GM21825 (cell line): ENCODE measurements at regions not wholly inside any gene's neighbourhood (a gene's known extent, or its start where the extent isn't known, plus 50 kb on each side); places are given as distances from the start of the nearest gene placed in this dataset.

Experiments used
- ATAC-seq: cut with Tn5 transposase; IDR thresholded peaks from one replicate; pipeline ENCODE4 v1.9.1; 2021; ENCODE audit warnings: mild to moderate bottlenecking, moderate library complexity; ENCODE audit not compliant: unreplicated experiment

GRCh38 chr4:188811121-188811520 lies 671.9 kb downstream of the TRIML1 start:
- ATAC-seq = no peak

- ATAC-seq = no peak
Measured at GRCh38 chr4:188812644-188813043, 673.4 kb downstream of the TRIML1 start.

GRCh38 chr4:188818300-188818699 lies 679.1 kb downstream of the TRIML1 start:
- ATAC-seq = no peak

GRCh38 chr4:188819233-188819632 lies 680.0 kb downstream of the TRIML1 start:
- ATAC-seq = no peak

DNA sequence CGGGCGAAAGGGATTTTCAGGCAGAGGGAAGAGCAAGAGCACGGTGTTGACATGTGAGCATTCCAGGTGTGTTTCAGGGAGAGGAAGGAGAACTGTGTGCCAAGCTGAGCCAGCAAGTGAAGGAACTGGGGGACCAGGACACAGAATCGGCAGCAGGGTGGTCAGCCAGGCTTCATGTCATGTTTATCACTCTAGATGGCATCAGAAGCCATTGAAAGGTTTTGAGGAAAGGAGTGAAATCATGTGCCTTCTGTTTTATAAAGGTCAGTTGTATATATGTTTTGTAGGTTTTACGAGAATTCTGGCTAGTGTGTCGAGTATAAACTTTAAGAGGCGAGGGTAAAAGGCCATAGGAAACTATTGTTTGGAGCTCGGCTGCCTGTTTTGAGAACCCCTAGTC lies 682.3 kb downstream of the TRIML1 start:
- no peak for ATAC-seq

DNA sequence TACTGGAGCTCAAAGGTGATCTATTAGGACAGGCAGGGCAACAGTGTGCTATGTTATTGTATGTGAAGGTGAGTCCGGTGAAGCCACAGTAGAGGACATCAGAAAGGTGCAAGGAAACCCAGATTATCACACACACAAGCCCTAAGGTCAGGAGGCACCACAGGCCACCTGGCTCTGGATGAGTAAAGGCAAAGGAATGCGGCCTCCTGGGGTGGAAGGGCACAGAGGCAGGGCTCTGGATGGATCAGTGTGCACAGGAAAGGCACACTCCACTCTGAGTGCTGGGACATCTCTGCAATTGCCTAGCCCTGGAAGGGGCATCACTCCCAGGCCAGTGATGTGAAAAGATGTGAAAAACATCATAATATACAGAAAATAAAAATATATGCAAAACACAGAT lies 683.5 kb downstream of the TRIML1 start:
- ATAC-seq = no peak

GRCh38 chr4:188824553-188824952 lies 685.3 kb downstream of the TRIML1 start:
- no peak for ATAC-seq

- no peak for ATAC-seq
Measured at GRCh38 chr4:188826393-188826792, 687.2 kb downstream of the TRIML1 start.

- no peak for ATAC-seq
Measured at GRCh38 chr4:188839704-188840103, 700.5 kb downstream of the TRIML1 start.

GRCh38 chr4:188841523-188841922 lies 702.3 kb downstream of the TRIML1 start:
- no peak for ATAC-seq

DNA sequence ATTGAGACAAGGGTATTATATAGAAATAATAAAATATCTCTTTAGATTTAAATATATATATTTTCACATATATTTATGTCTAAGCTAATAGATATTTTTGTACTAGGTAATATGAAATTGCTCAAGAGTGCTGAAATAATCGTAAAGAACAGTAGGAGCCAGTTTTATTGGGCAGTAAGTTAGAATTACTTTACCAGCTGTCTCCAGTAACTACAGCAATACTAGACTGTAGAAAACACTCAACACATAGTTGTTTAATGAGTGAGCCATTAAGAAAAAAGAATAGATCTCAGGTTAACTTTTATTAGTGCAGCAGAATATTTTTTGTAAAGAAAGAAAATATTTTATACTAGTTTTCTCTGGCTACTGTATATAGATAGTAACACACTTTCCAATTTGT lies 715.2 kb downstream of the TRIML1 start:
- no peak for ATAC-seq

- ATAC-seq = no peak
Measured at GRCh38 chr4:188858696-188859095, 719.5 kb downstream of the TRIML1 start.

- ATAC-seq = no peak
Measured at GRCh38 chr4:188864741-188865140, 725.5 kb downstream of the TRIML1 start.

DNA sequence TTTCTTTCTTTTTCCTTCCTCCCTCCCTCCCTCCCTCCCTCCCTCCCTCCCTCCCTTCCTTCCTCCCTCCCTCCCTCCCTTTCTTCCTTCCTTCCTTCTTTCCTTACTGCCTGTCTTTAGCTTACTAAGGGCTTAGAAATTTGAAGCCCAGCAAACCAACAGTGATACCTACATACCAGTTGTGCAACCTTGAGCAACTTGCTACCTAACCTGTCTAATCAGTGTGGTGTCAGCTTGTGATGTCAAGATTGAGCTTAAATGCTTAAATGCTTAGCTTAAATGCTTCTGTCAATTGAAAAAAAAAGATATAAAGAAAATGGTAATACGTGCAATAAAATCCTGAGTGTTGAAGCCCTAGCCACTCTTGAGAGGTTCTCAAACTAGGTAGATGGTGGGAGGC lies 728.6 kb downstream of the TRIML1 start:
- no peak for ATAC-seq

- ATAC-seq = no peak
Measured at GRCh38 chr4:188869581-188869980, 730.3 kb downstream of the TRIML1 start.

- no peak for ATAC-seq
Measured at GRCh38 chr4:188872809-188873208, 733.6 kb downstream of the TRIML1 start.

DNA sequence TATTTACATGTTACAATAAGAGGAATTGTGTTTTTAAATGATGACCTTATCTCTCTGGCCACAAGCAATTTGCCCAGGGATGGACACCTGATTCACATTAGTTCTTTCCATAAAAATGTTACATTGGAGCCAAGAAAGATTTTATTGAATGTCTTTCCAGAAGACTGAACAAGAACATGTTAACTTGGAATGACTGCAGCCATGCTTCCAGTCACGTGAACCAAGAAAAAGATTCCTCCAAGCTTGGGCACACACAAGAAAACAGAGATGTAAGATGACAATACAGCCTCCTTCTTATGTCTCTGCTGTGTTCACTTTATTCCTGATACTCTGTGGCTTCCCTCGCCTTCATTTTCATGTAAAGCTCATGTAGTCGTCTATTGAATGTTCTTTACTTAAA lies 737.6 kb downstream of the TRIML1 start:
- no peak for ATAC-seq

DNA sequence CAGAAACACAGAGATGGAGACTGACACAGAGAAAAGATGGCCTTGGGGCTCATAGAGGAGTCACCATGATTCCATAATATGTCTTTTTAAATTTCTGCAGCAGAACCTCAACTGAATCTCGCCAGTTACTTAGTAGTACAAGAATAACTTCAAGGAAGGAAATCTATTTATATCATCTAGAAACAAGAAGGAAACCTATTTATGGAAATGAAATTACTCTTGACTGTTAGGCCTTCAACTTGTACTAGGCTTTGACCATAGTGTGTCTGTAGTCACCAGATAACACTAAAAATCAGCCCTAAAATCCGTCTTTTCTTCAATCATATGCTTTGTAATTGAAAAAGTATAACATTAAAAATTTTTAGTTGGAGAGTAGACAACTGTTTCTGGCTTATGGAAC lies 740.4 kb downstream of the TRIML1 start:
- no peak for ATAC-seq

- no peak for ATAC-seq
Measured at GRCh38 chr4:188887905-188888304, 748.7 kb downstream of the TRIML1 start.

DNA sequence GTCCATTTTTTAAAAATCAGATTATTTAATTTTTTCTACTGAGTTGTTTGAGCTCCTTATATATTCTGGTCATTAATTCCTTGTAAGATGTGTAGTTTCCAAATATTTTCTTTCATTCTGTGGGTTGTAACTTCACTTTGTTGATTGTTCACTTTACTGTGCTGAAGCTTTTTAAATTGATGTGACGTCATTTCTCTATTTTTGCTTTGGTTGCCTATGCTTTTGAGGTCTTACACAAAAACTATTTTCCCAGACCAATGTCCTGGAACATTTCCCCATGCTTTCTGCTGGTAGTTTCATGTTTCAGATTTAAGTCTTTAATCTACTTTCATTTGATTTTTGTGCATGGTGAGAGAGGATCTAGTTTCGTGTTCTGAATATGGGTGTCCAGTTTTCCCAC lies 753.6 kb downstream of the TRIML1 start:
- ATAC-seq = no peak

- ATAC-seq = no peak
Measured at GRCh38 chr4:188903986-188904385, 764.7 kb downstream of the TRIML1 start.

DNA sequence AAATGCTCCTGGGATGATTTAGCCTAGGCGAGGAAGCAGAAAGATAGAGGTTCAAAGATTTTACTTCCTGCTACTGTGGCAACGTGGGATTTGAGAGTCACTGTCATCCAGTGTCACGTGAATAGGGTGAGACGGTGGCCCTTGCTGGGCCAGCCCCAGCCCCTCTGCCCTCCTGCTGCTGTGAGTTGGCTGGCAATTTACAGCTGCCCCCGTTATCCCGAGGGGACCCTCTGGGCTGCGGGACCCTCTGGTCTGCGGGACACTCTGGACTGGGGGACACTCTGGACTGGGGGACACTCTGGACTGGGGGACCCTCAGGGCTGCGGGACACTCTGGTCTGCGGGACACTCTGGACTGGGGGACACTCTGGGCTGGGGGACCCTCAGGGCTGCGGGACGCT lies 765.4 kb downstream of the TRIML1 start:
- ATAC-seq = no peak

- no peak for ATAC-seq
Measured at GRCh38 chr4:188905248-188905647, 766.0 kb downstream of the TRIML1 start.

DNA sequence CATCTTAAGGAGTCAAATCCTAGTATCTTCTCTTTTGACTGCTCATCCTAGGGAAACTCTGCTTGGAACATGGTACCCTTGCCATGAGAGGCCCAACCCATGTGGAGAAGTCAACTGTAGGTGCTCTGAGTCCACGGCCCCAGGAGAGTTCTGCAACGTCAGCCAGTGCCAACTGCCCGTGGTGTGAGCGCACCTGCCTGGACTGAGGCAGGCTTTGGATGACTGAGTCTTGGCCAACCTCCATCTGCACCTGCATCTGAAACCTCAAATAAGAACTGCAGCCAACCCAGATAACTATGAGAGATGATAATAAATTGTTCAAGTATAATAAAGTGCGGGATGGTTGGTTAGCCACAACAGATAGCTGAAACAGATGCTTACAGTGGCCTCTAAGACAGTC lies 772.0 kb downstream of the TRIML1 start:
- ATAC-seq = no peak
